K562 (cell line): ENCODE measurements at regions not wholly inside any gene's neighbourhood (a gene's known extent, or its start where the extent isn't known, plus 50 kb on each side); places are given as distances from the start of the nearest gene placed in this dataset.

Experiments used
- HNRNPH1 ChIP-seq: fragments of 200-400 bp; formaldehyde crosslinking; optimal IDR thresholded peaks from 2 replicates; pipeline ENCODE3; 2017; ENCODE audit warnings: low read depth, mild to moderate bottlenecking, low read length, moderate library complexity
- MAZ ChIP-seq, 2 experiments: fragments of 450-650 bp in 1 of 2; sonication (generic) in 1 of 2; formaldehyde crosslinking; IDR thresholded peaks in 1 of 2; conservative IDR thresholded peaks in 1 of 2; 2 replicates each; pipeline versions ENCODE4 v1.4.0 to v1.5.0; 2020; ENCODE audit warnings: mild to moderate bottlenecking in 1 of 2, missing genetic modification reagents in 1 of 2
- TF ChIP-seq, protein P1 (sequence below), 2 experiments: fragments of 450-650 bp; formaldehyde crosslinking in 1 of 2; IDR thresholded peaks; 2 replicates each; pipeline versions ENCODE4 v1.4.0 to v1.6.1; 2014 to 2020; ENCODE audit warnings: mild to moderate bottlenecking in 2 of 2, borderline replicate concordance in 1 of 2, low read depth in 1 of 2

- TF ChIP-seq HNRNPH1 (no peak), MAZ (CRISPR knock-in tag; conservative IDR thresholded peaks at IDR 0.05 in 1 of 2, IDR thresholded peaks at IDR 0.05 in 1 of 2) (no peak)
- TF ChIP-seq, protein P1, sequence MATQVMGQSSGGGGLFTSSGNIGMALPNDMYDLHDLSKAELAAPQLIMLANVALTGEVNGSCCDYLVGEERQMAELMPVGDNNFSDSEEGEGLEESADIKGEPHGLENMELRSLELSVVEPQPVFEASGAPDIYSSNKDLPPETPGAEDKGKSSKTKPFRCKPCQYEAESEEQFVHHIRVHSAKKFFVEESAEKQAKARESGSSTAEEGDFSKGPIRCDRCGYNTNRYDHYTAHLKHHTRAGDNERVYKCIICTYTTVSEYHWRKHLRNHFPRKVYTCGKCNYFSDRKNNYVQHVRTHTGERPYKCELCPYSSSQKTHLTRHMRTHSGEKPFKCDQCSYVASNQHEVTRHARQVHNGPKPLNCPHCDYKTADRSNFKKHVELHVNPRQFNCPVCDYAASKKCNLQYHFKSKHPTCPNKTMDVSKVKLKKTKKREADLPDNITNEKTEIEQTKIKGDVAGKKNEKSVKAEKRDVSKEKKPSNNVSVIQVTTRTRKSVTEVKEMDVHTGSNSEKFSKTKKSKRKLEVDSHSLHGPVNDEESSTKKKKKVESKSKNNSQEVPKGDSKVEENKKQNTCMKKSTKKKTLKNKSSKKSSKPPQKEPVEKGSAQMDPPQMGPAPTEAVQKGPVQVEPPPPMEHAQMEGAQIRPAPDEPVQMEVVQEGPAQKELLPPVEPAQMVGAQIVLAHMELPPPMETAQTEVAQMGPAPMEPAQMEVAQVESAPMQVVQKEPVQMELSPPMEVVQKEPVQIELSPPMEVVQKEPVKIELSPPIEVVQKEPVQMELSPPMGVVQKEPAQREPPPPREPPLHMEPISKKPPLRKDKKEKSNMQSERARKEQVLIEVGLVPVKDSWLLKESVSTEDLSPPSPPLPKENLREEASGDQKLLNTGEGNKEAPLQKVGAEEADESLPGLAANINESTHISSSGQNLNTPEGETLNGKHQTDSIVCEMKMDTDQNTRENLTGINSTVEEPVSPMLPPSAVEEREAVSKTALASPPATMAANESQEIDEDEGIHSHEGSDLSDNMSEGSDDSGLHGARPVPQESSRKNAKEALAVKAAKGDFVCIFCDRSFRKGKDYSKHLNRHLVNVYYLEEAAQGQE (IDR thresholded peaks at IDR 0.05; ENCODE audit: borderline replicate concordance) = no peak
- TF ChIP-seq, protein P1 (CRISPR knock-in tag; IDR thresholded peaks at IDR 0.05; ENCODE audit: low read depth) = no peak
These were observed 186.3 kb upstream of the TUSC1 start for GRCh38 chr9:25864509-25864908.
